ENCODE measurements at regions not wholly inside any gene's neighbourhood (a gene's known extent, or its start where the extent isn't known, plus 50 kb on each side); places are given as distances from the start of the nearest gene placed in this dataset.

- no peak for DNase-seq (ENCODE audit: low read depth in 2 of 2)
Observed at GRCh38 chr10:29857843-29858701, 201.3 kb downstream of the JCAD start.

- DNase-seq (ENCODE audit: low read depth in 2 of 2), result no peak
Observed at GRCh38 chr10:29856295-29856694, 203.1 kb downstream of the JCAD start.

GRCh38 chr10:29853913-29854312 is 205.5 kb downstream of the JCAD start:
- DNase-seq (ENCODE audit: low read depth in 2 of 2), result no peak

- no peak for DNase-seq (ENCODE audit: low read depth in 2 of 2)
Observed at GRCh38 chr10:29851241-29851640, 208.1 kb downstream of the JCAD start.

- no peak for DNase-seq (ENCODE audit: low read depth in 2 of 2)
Observed at GRCh38 chr10:29850371-29850770, 209.0 kb downstream of the JCAD start.

- DNase-seq (ENCODE audit: low read depth in 2 of 2), result no peak
Observed at GRCh38 chr10:29849886-29850285, 209.5 kb downstream of the JCAD start.

- no peak for DNase-seq (ENCODE audit: low read depth in 2 of 2)
Observed at GRCh38 chr10:29849126-29849833, 210.1 kb downstream of the JCAD start.

- no peak for DNase-seq (ENCODE audit: low read depth in 2 of 2)
Observed at GRCh38 chr10:29846881-29847280, 212.1 kb upstream of the SVIL start.

- no peak for DNase-seq (ENCODE audit: low read depth in 2 of 2)
Observed at GRCh38 chr10:29845166-29845565, 210.4 kb upstream of the SVIL start.

- no peak for DNase-seq (ENCODE audit: low read depth in 2 of 2)
Observed at GRCh38 chr10:29843143-29843542, 208.4 kb upstream of the SVIL start.

GRCh38 chr10:29841724-29842649 is 207.2 kb upstream of the SVIL start:
- no peak for DNase-seq (ENCODE audit: low read depth in 2 of 2)

- no peak for DNase-seq (ENCODE audit: low read depth in 2 of 2)
Observed at GRCh38 chr10:29840516-29841276, 205.9 kb upstream of the SVIL start.

- no peak for DNase-seq (ENCODE audit: low read depth in 2 of 2)
Observed at GRCh38 chr10:29839826-29840515, 205.2 kb upstream of the SVIL start.

GRCh38 chr10:29838539-29838938 is 203.8 kb upstream of the SVIL start:
- no peak for DNase-seq (ENCODE audit: low read depth in 2 of 2)

GRCh38 chr10:29837586-29837985 is 202.8 kb upstream of the SVIL start:
- no peak for DNase-seq (ENCODE audit: low read depth in 2 of 2)

- no peak for DNase-seq (ENCODE audit: low read depth in 2 of 2)
Observed at GRCh38 chr10:29836396-29836795, 201.6 kb upstream of the SVIL start.

- no peak for DNase-seq (ENCODE audit: low read depth in 2 of 2)
Observed at GRCh38 chr10:29835055-29835454, 200.3 kb upstream of the SVIL start.

- DNase-seq (ENCODE audit: low read depth in 2 of 2), result no peak
Observed at GRCh38 chr10:29830531-29831512, 196.1 kb upstream of the SVIL start.

- no peak for DNase-seq (ENCODE audit: low read depth in 2 of 2)
Observed at GRCh38 chr10:29829776-29830175, 195.0 kb upstream of the SVIL start.

- DNase-seq (ENCODE audit: low read depth in 2 of 2), result no peak
Observed at GRCh38 chr10:29828956-29829355, 194.2 kb upstream of the SVIL start.
